Activated CD8-positive, alpha-beta T cell treated with anti-CD3 and anti-CD28 coated beads for 36 hours (primary cell): ENCODE measurements at regions not wholly inside any gene's neighbourhood (a gene's known extent, or its start where the extent isn't known, plus 50 kb on each side); places are given as distances from the start of the nearest gene placed in this dataset.

Source experiments
- ATAC-seq: fragments of 200-7000 bp; cut with Tn5 transposase; one replicate; pipeline ENCODE4 v1.10.0; 2021; ENCODE audit warnings: mild to moderate bottlenecking, moderate library complexity
- CTCF ChIA-PET: fragments of 350-600 bp; sonication (Branson Sonifier 250); formaldehyde crosslinking; loops from one replicate; lab custom pipeline; 2021; ENCODE audit warnings: antibody characterized with exemption; lab: Charles Lee
- POLR2A ChIA-PET: fragments of 350-600 bp; sonication (Branson Sonifier 250); formaldehyde crosslinking; loops from one replicate; lab custom pipeline; 2021; ENCODE audit warnings: antibody characterized with exemption; lab: Charles Lee
- DNase-seq: peaks from one replicate; pipeline ENCODE4 v3.0.0-alpha.2; 2020
- H3K27ac Mint-ChIP-seq: one replicate; pipeline ENCODE4 v1.8.0; 2021; ENCODE audit warnings: mild to moderate bottlenecking, mixed read lengths
- H3K27me3 Mint-ChIP-seq: one replicate; pipeline ENCODE4 v1.8.0; 2021; ENCODE audit warnings: mixed read lengths
- H3K36me3 Mint-ChIP-seq: one replicate; pipeline ENCODE4 v1.8.0; 2021; ENCODE audit warnings: low read depth, mixed read lengths
- H3K4me1 Mint-ChIP-seq: one replicate; pipeline ENCODE4 v1.8.0; 2021; ENCODE audit warnings: low read depth, mixed read lengths
- H3K4me3 Mint-ChIP-seq: one replicate; pipeline ENCODE4 v1.8.0; 2021; ENCODE audit warnings: mild to moderate bottlenecking, moderate library complexity, mixed read lengths
- H3K9me3 Mint-ChIP-seq: one replicate; pipeline ENCODE4 v1.8.0; 2021; ENCODE audit warnings: mixed read lengths
- intact Hi-C: fragments of 100-400 bp; cut with micrococcal nuclease; formaldehyde crosslinking; loops from one replicate; pipeline ENCODE4 v1.10.0; 2022
- TF ChIP-seq, protein P1 (sequence below): fragments of 200-600 bp; IDR thresholded peaks from one replicate; pipeline ENCODE4 v1.8.0; 2022; ENCODE audit warnings: antibody characterized with exemption, mild to moderate bottlenecking

DNA sequence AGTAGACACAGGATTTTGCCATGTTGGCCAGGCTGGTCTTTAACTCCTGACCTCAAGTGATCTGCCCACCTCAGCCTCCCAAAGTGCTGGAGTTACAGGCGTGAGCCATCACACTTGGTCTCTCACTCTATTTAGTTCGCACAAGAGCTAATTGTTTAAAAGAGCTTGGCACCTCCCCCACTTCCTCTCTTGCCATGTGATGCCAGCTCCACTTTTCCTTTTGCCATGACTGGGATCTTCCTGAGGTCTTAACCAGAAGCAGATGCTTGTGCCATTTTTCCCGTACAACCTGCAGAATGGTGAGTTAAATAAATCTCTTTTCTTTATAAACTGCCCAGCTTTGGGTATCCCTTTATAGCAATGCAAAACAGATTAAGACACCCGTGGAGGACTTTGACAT lies 200.1 kb upstream of the FRMD6 start:
- H3K27ac Mint-ChIP-seq = no peak overlapping the region
- no peak for ATAC-seq

DNA sequence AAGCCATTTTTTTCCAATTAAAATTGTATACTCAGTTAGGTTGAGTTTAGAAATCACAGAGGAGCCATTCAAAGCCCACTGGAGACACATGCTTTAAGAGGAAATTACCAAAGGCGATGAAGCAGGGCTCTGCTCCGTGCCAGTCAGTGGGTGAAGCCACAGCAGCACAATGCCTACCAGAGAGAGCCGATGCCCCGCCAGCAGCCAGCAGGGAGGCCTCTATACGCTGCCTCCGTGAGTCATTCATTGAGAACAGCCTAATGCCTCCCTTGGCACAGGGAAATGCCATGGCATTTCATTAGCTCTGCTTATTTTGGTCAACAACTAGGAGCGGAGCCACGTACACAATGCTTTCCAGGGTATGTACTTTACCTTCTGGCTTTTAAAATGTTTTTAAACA lies 197.8 kb upstream of the FRMD6 start:
- intact Hi-C loops = no loop called here
- H3K36me3 Mint-ChIP-seq = no peaks in the 10 kb centered on the region
- peaks cover 6% of the 10 kb centered on the region for H3K27me3 Mint-ChIP-seq
- CTCF ChIA-PET = no interaction called here
- no peak overlapping the region for H3K4me3 Mint-ChIP-seq
- TF ChIP-seq, protein P1, sequence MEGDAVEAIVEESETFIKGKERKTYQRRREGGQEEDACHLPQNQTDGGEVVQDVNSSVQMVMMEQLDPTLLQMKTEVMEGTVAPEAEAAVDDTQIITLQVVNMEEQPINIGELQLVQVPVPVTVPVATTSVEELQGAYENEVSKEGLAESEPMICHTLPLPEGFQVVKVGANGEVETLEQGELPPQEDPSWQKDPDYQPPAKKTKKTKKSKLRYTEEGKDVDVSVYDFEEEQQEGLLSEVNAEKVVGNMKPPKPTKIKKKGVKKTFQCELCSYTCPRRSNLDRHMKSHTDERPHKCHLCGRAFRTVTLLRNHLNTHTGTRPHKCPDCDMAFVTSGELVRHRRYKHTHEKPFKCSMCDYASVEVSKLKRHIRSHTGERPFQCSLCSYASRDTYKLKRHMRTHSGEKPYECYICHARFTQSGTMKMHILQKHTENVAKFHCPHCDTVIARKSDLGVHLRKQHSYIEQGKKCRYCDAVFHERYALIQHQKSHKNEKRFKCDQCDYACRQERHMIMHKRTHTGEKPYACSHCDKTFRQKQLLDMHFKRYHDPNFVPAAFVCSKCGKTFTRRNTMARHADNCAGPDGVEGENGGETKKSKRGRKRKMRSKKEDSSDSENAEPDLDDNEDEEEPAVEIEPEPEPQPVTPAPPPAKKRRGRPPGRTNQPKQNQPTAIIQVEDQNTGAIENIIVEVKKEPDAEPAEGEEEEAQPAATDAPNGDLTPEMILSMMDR = no peak
- POLR2A ChIA-PET = interaction anchor here (0.8 kb wide), 1 partner anchor 9 kb away, joined by 3 read pairs; no protein-coding TSS in a partner anchor
- DNase-seq = no peak
- no peak overlapping the region for H3K27ac Mint-ChIP-seq
- no peaks in the 10 kb centered on the region for H3K9me3 Mint-ChIP-seq
- H3K4me1 Mint-ChIP-seq = no peaks in the 10 kb centered on the region
- ATAC-seq = no peak

More for the DNA sequence above, 200.1 kb upstream of the FRMD6 start:
- no peak for DNase-seq
- ChIA-PET POLR2A (interaction anchor here (0.6 kb wide), 1 partner anchor 27 kb away, joined by 3 read pairs; no protein-coding TSS in a partner anchor), CTCF (no interaction called here)
- intact Hi-C loops = no loop called here
- H3K4me3 Mint-ChIP-seq = no peak overlapping the region
- no peaks in the 10 kb centered on the region for H3K4me1 Mint-ChIP-seq
- H3K9me3 Mint-ChIP-seq = no peaks in the 10 kb centered on the region
- peaks cover under 1% of the 10 kb centered on the region for H3K27me3 Mint-ChIP-seq
- H3K36me3 Mint-ChIP-seq = no peaks in the 10 kb centered on the region
- TF ChIP-seq, protein P1 = no peak

DNA sequence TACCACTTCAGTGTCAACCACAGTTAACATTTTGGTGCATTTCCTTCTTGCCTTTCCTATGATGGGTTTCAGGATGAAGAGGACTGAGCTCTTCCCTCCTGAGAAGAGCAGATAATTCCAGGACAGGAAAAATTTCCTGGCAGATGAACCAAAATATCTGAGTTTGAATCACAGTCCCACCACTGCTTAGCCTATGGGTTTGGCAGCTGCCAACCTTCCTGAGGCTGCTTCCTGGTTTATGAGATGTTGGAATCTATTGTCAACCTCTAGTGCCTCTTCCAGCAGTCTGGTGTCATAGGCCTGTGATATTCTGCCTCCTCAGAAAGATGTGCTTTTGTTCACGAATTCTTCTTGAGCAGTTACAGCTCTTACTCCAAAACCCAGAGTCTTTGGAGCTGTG lies 197.4 kb upstream of the FRMD6 start:
- peaks cover 6% of the 10 kb centered on the region for H3K27me3 Mint-ChIP-seq
- ChIA-PET CTCF (no interaction called here), POLR2A (interaction anchor here (0.8 kb wide), 1 partner anchor 10 kb away, joined by 3 read pairs; no protein-coding TSS in a partner anchor)
- no peak for DNase-seq
- intact Hi-C loops = no loop called here
- TF ChIP-seq, protein P1 = no peak
- H3K4me1 Mint-ChIP-seq = no peaks in the 10 kb centered on the region
- H3K27ac Mint-ChIP-seq = no peak overlapping the region
- no peaks in the 10 kb centered on the region for H3K36me3 Mint-ChIP-seq
- H3K4me3 Mint-ChIP-seq = no peak overlapping the region
- no peak for ATAC-seq
- no peaks in the 10 kb centered on the region for H3K9me3 Mint-ChIP-seq

DNA sequence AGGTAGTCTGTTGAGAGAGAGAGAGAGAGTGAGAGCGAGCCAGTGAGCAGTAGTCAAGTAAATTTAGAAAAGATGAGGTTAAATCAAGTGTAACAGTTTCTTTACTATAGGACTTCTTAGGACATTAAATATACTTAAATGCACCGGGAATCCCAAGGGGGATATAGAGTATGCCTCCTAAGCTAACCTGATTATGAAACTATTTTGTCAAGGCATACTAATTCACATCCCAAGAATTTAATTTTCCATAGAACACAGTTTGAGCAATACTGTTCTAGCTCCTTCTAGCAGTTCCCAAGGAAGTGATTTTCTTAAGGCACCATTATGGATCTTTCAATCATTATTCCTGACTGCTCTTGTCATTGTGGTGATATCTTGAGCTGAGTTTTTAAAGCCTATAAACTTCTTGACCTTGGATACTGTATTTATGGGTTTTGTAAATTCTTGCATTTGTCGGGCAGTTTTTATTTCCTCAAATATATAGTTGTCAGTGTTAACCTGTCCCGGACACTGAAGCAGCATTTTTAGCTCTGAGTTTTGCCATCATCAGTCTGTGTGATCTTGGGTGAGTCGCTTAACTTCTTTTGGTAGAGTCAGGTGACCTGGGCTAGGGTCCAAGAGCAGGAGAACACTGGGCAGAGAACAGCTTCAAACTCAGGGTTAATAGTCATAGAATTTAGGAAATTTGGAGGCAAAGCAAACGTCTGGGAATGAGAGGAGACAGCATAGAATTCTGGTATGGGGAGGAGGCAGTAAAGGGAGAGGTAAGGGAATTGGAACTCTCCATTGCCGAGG lies 196.5 kb upstream of the FRMD6 start:
- H3K36me3 Mint-ChIP-seq = no peaks in the 10 kb centered on the region
- H3K4me3 Mint-ChIP-seq = no peak overlapping the region
- ChIA-PET POLR2A (no interaction called here), CTCF (no interaction called here)
- intact Hi-C loops = no loop called here
- H3K4me1 Mint-ChIP-seq = no peaks in the 10 kb centered on the region
- ATAC-seq = no peak
- H3K9me3 Mint-ChIP-seq = no peaks in the 10 kb centered on the region
- no peak overlapping the region for H3K27ac Mint-ChIP-seq
- TF ChIP-seq, protein P1 = no peak
- no peak for DNase-seq
- H3K27me3 Mint-ChIP-seq = peaks cover 6% of the 10 kb centered on the region

DNA sequence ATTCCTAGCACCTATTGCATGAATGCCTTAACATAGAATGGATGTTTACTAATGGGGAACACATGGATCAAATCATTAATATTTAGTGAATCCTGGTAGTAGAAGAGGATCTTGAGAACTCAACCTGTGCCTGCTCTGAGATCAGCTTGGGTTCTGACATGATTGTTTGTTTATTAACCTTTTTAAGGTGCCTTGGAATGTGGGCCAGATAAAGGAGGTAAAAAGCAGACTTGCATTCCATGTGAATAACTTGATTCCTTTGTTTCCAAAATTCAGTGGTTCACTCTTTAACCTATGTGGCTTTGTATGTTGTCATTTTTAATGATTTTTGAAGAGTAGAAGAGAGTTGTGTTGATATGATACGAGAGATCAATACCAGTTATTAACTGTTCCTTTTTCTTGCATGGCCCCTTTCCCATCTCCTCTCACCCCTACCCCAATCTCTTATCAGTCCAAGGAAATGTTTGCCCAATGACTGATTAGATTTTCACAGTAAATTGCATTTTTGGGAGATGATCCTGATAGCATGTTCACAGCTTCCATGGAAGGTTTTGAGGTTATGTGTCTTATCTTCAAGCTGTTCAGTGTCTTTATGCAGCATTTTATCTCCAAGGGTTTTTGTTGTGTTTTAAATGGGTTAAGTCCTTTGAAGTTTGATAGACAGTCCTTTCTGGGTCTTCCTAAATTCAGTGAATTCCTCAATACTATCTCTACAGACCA lies 193.7 kb upstream of the FRMD6 start:
- no peaks in the 10 kb centered on the region for H3K4me1 Mint-ChIP-seq
- ATAC-seq = no peak
- intact Hi-C loops = no loop called here
- no peak overlapping the region for H3K27ac Mint-ChIP-seq
- no peak overlapping the region for H3K4me3 Mint-ChIP-seq
- peaks cover 6% of the 10 kb centered on the region for H3K27me3 Mint-ChIP-seq
- ChIA-PET POLR2A (no interaction called here), CTCF (interaction anchor here (1.0 kb wide), 1 partner anchor 174 kb away, joined by 3 read pairs; no protein-coding TSS in a partner anchor)
- H3K36me3 Mint-ChIP-seq = no peaks in the 10 kb centered on the region
- TF ChIP-seq, protein P1 = no peak
- no peak for DNase-seq
- no peaks in the 10 kb centered on the region for H3K9me3 Mint-ChIP-seq
